ENCODE measurements at regions not wholly inside any gene's neighbourhood (a gene's known extent, or its start where the extent isn't known, plus 50 kb on each side); places are given as distances from the start of the nearest gene placed in this dataset.

DNA sequence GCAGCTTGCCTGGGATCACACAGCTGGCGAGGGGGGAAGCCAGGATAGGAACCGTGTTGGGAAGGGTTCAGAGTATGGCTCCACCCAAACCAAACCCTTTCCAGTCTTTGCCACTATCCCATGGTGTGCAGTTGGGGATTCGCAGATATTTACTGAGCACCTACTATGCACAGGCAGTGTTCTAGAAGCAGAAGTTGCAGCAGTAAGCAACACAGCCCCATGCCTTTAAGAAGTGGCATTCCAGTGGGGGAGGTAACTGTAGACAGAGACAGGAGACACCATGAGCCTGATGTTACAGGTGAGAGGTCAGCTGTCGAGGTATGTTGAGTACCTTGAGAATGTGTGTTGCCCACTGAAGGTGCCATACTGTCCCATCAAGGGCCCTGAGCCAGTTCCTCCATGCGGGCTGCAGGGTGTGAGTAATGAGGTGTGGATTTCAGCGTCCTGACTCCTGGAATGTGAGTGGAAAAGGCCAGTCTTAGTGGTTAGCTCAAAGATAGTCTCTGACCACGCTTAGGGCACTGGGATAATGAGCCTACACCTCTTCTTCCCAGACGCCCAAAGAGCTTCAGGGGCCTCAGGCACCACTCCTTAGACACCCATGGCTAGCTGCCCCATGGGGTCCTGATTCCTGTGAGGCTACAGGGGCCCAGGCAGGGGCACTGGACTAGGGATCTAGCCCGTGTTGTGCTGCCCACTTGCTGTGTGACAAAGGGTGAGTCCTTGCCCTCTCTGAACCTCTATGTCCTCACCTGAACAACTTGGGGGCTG lies 71.8 kb upstream of the TP53I11 start:
- TF ChIP-seq HDGF (IDR thresholded peaks at IDR 0.05; ENCODE audit: borderline replicate concordance) (no peak), FOXM1 (IDR thresholded peaks at IDR 0.05; ENCODE audit: borderline replicate concordance) (no peak), ZNF384 (IDR thresholded peaks at IDR 0.05) (no peak), NFRKB (IDR thresholded peaks at IDR 0.05) (no peak), BHLHE40 (IDR thresholded peaks at IDR 0.05; ENCODE audit: borderline replicate concordance) (no peak), LEF1 (IDR thresholded peaks at IDR 0.05; ENCODE audit: borderline replicate concordance) (no peak), FOXK2 (IDR thresholded peaks at IDR 0.05) (no peak), ELF4 (IDR thresholded peaks at IDR 0.05) (no peak), L3MBTL2 (conservative IDR thresholded peaks at IDR 0.05) (no peak), CTBP1 (IDR thresholded peaks at IDR 0.05; ENCODE audit: borderline replicate concordance) (no peak)
- TF ChIP-seq, protein P1, sequence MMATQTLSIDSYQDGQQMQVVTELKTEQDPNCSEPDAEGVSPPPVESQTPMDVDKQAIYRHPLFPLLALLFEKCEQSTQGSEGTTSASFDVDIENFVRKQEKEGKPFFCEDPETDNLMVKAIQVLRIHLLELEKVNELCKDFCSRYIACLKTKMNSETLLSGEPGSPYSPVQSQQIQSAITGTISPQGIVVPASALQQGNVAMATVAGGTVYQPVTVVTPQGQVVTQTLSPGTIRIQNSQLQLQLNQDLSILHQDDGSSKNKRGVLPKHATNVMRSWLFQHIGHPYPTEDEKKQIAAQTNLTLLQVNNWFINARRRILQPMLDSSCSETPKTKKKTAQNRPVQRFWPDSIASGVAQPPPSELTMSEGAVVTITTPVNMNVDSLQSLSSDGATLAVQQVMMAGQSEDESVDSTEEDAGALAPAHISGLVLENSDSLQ (IDR thresholded peaks at IDR 0.05) = no peak

Data from HEK293T (cell line).